Stimulated activated naive CD8-positive, alpha-beta T cell treated with anti-CD3 and anti-CD28 coated beads, Interleukin-15, Interleukin-2, amounts not matched to agents 100 ng/mL and 50 ng/mL, for 24 hours (primary cell): ENCODE measurements at regions not wholly inside any gene's neighbourhood (a gene's known extent, or its start where the extent isn't known, plus 50 kb on each side); places are given as distances from the start of the nearest gene placed in this dataset.
A peak's percentile ranks its signal among the peaks of the same experiment; 100 is the strongest.
"Not testable (repeated sequence)": the region's sequence is repeated elsewhere in the genome, so short reads cannot be mapped to it uniquely, and the experiment has no call there.

Experiments
- H3K27ac Mint-ChIP-seq: one replicate; pipeline ENCODE4 v1.8.0; 2021; ENCODE audit warnings: mild to moderate bottlenecking, mixed read lengths
- H3K27me3 Mint-ChIP-seq: one replicate; pipeline ENCODE4 v1.8.0; 2021; ENCODE audit warnings: mixed read lengths
- H3K36me3 Mint-ChIP-seq: one replicate; pipeline ENCODE4 v1.8.0; 2021; ENCODE audit warnings: low read depth, mixed read lengths
- H3K4me1 Mint-ChIP-seq: one replicate; pipeline ENCODE4 v1.8.0; 2021; ENCODE audit warnings: low read depth, mixed read lengths
- H3K4me3 Mint-ChIP-seq: one replicate; pipeline ENCODE4 v1.8.0; 2021; ENCODE audit warnings: mild to moderate bottlenecking, mixed read lengths
- H3K9me3 Mint-ChIP-seq: one replicate; pipeline ENCODE4 v1.8.0; 2021; ENCODE audit warnings: mixed read lengths

GRCh38 chr4:26048950-26049349 is 134.9 kb downstream of the SMIM20 start:
- no peak overlapping the region for H3K4me3 Mint-ChIP-seq
- H3K4me1 Mint-ChIP-seq: peaks cover 17% of the 10 kb centered on the region
- no peak overlapping the region for H3K27ac Mint-ChIP-seq
- H3K9me3 Mint-ChIP-seq: no peaks in the 10 kb centered on the region
- no peaks in the 10 kb centered on the region for H3K36me3 Mint-ChIP-seq
- peaks cover 20% of the 10 kb centered on the region for H3K27me3 Mint-ChIP-seq

GRCh38 chr4:26049447-26049846 is 135.4 kb downstream of the SMIM20 start:
- H3K4me3 Mint-ChIP-seq: no peak overlapping the region
- peaks cover 20% of the 10 kb centered on the region for H3K27me3 Mint-ChIP-seq
- H3K27ac Mint-ChIP-seq: no peak overlapping the region
- no peaks in the 10 kb centered on the region for H3K36me3 Mint-ChIP-seq
- peaks cover 12% of the 10 kb centered on the region for H3K4me1 Mint-ChIP-seq
- H3K9me3 Mint-ChIP-seq: no peaks in the 10 kb centered on the region

- H3K36me3 Mint-ChIP-seq: no peaks in the 10 kb centered on the region
- H3K4me3 Mint-ChIP-seq: no peak overlapping the region
- no peak overlapping the region for H3K27ac Mint-ChIP-seq
- no peaks in the 10 kb centered on the region for H3K9me3 Mint-ChIP-seq
- H3K4me1 Mint-ChIP-seq: peaks cover 5% of the 10 kb centered on the region
- peaks cover 17% of the 10 kb centered on the region for H3K27me3 Mint-ChIP-seq
Measured at GRCh38 chr4:26050212-26050643, 136.2 kb downstream of the SMIM20 start.

- no peaks in the 10 kb centered on the region for H3K36me3 Mint-ChIP-seq
- peaks cover 5% of the 10 kb centered on the region for H3K4me1 Mint-ChIP-seq
- no peak overlapping the region for H3K27ac Mint-ChIP-seq
- no peaks in the 10 kb centered on the region for H3K9me3 Mint-ChIP-seq
- H3K27me3 Mint-ChIP-seq: peaks cover 14% of the 10 kb centered on the region
- H3K4me3 Mint-ChIP-seq: no peak overlapping the region
Measured at GRCh38 chr4:26050671-26051070, 136.7 kb downstream of the SMIM20 start.

- Mint-ChIP-seq H3K36me3 (no peaks in the 10 kb centered on the region), H3K4me3 (no peak overlapping the region), H3K27me3 (peaks cover 12% of the 10 kb centered on the region), H3K4me1 (peaks cover 5% of the 10 kb centered on the region), H3K9me3 (peaks cover under 1% of the 10 kb centered on the region), H3K27ac (no peak overlapping the region)
Measured at GRCh38 chr4:26051240-26051639, 137.2 kb downstream of the SMIM20 start.

GRCh38 chr4:26052663-26053541 is 138.9 kb downstream of the SMIM20 start:
- Mint-ChIP-seq H3K36me3 (no peaks in the 10 kb centered on the region), H3K4me1 (peaks cover 9% of the 10 kb centered on the region), H3K27me3 (peaks cover 19% of the 10 kb centered on the region), H3K9me3 (peaks cover 3% of the 10 kb centered on the region), H3K27ac (no peak overlapping the region), H3K4me3 (no peak overlapping the region)

- no peak overlapping the region for H3K27ac Mint-ChIP-seq
- H3K36me3 Mint-ChIP-seq: no peaks in the 10 kb centered on the region
- peaks cover 19% of the 10 kb centered on the region for H3K27me3 Mint-ChIP-seq
- peaks cover 15% of the 10 kb centered on the region for H3K4me1 Mint-ChIP-seq
- H3K4me3 Mint-ChIP-seq: no peak overlapping the region
- H3K9me3 Mint-ChIP-seq: peaks cover 3% of the 10 kb centered on the region
Measured at GRCh38 chr4:26053761-26054160, 139.7 kb downstream of the SMIM20 start.

- Mint-ChIP-seq H3K9me3 (peaks cover 3% of the 10 kb centered on the region), H3K36me3 (no peaks in the 10 kb centered on the region), H3K27me3 (peaks cover 16% of the 10 kb centered on the region), H3K27ac (no peak overlapping the region), H3K4me1 (peaks cover 22% of the 10 kb centered on the region), H3K4me3 (no peak overlapping the region)
Measured at GRCh38 chr4:26055855-26056254, 141.8 kb downstream of the SMIM20 start.

- H3K27me3 Mint-ChIP-seq: peaks cover 14% of the 10 kb centered on the region
- peaks cover 3% of the 10 kb centered on the region for H3K9me3 Mint-ChIP-seq
- H3K36me3 Mint-ChIP-seq: no peaks in the 10 kb centered on the region
- no peak overlapping the region for H3K4me3 Mint-ChIP-seq
- no peak overlapping the region for H3K27ac Mint-ChIP-seq
- H3K4me1 Mint-ChIP-seq: peaks cover 27% of the 10 kb centered on the region
Measured at GRCh38 chr4:26056406-26056805, 142.4 kb downstream of the SMIM20 start.

- not testable (repeated sequence) for H3K9me3 Mint-ChIP-seq, H3K27ac Mint-ChIP-seq, H3K36me3 Mint-ChIP-seq, H3K4me3 Mint-ChIP-seq
- H3K4me1 Mint-ChIP-seq: peaks cover 26% of the 10 kb centered on the region
- peaks cover 14% of the 10 kb centered on the region for H3K27me3 Mint-ChIP-seq
Measured at GRCh38 chr4:26057839-26058238, 143.8 kb downstream of the SMIM20 start.

GRCh38 chr4:26058537-26058936 is 144.5 kb downstream of the SMIM20 start:
- Mint-ChIP-seq H3K4me3 (no peak overlapping the region), H3K27ac (peak overlapping the region; percentile 37), H3K27me3 (peaks cover 14% of the 10 kb centered on the region), H3K4me1 (peaks cover 22% of the 10 kb centered on the region), H3K9me3 (peaks cover 3% of the 10 kb centered on the region), H3K36me3 (no peaks in the 10 kb centered on the region)

- Mint-ChIP-seq H3K27ac (no peak overlapping the region), H3K27me3 (peaks cover 10% of the 10 kb centered on the region), H3K4me1 (peaks cover 22% of the 10 kb centered on the region), H3K4me3 (no peak overlapping the region), H3K36me3 (no peaks in the 10 kb centered on the region), H3K9me3 (peaks cover 3% of the 10 kb centered on the region)
Measured at GRCh38 chr4:26059391-26060154, 145.6 kb downstream of the SMIM20 start.

GRCh38 chr4:26060286-26060685 is 146.3 kb downstream of the SMIM20 start:
- no peak overlapping the region for H3K27ac Mint-ChIP-seq
- H3K36me3 Mint-ChIP-seq: no peaks in the 10 kb centered on the region
- no peak overlapping the region for H3K4me3 Mint-ChIP-seq
- peaks cover 22% of the 10 kb centered on the region for H3K4me1 Mint-ChIP-seq
- H3K27me3 Mint-ChIP-seq: peaks cover 10% of the 10 kb centered on the region
- peaks cover 3% of the 10 kb centered on the region for H3K9me3 Mint-ChIP-seq

- H3K27ac Mint-ChIP-seq: no peak overlapping the region
- H3K27me3 Mint-ChIP-seq: peaks cover 14% of the 10 kb centered on the region
- H3K36me3 Mint-ChIP-seq: no peaks in the 10 kb centered on the region
- peaks cover 22% of the 10 kb centered on the region for H3K4me1 Mint-ChIP-seq
- no peak overlapping the region for H3K4me3 Mint-ChIP-seq
- peaks cover under 1% of the 10 kb centered on the region for H3K9me3 Mint-ChIP-seq
Measured at GRCh38 chr4:26061248-26061986, 147.4 kb downstream of the SMIM20 start.

- H3K27ac Mint-ChIP-seq: peak overlapping the region; percentile 39
- no peak overlapping the region for H3K4me3 Mint-ChIP-seq
- no peaks in the 10 kb centered on the region for H3K9me3 Mint-ChIP-seq
Measured at GRCh38 chr4:26062215-26062614, 148.2 kb downstream of the SMIM20 start.

More at GRCh38 chr4:26062215-26062614, 148.2 kb downstream of the SMIM20 start:
- no peaks in the 10 kb centered on the region for H3K36me3 Mint-ChIP-seq
- H3K27me3 Mint-ChIP-seq: peaks cover 9% of the 10 kb centered on the region
- peaks cover 22% of the 10 kb centered on the region for H3K4me1 Mint-ChIP-seq
